ENCODE measurements at regions not wholly inside any gene's neighbourhood (a gene's known extent, or its start where the extent isn't known, plus 50 kb on each side); places are given as distances from the start of the nearest gene placed in this dataset.

DNA sequence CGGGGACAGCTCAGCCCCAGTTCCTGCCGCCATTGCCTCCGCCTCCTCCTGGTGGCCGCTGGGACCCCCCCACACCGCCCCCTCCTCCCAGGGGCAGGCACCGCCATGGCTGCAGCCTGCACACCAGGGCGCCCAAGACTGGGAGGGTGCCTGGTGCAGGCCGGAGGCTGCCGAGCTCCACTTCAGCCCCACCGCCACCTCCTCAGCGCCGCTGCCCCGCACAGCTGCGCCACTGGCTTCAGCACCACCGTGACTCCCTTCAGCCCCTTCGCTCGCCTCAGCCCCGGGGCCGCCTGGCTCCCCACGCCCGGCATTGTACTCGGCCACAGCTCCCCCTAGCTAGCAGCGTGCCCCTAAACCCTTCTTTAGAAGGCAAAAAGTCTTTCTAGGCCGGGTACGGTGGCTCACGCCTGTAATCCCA lies 131.1 kb downstream of the CRYBB2 start:
- DNase-seq (ENCODE audit: low spot score) = no peak

DNA sequence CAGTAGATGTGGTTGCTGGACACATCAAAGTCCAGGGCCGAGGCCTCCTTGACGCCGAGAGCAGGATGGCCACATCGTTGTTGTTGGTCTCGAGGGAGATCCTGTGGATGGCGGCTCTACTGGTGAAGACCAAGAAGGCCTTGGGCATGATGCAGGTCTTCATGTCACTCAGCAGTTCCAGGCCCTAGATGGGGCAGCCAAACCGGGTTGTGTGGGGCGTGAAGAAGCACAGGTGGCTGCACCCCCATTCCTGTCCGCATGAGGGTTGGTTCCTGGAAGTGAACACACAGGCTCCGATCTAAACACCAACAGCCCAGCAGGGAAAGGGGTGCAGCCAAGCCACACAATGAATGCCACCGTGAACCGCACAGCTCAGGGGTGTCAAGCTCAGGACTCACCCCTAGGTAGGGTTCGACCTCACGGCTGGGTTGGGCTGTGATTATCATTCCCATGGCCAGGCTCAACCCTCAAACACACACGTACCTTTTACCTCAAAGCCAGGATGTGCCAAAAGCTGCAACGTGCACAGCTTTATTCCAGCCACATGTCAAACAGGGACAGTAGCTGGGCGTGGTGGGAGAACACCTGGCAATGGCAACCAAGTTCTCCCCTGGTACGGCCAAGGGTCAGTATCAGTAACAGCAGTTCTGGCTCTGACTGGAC lies 132.3 kb downstream of the CRYBB2 start:
- no peak for DNase-seq (ENCODE audit: low spot score)

DNA sequence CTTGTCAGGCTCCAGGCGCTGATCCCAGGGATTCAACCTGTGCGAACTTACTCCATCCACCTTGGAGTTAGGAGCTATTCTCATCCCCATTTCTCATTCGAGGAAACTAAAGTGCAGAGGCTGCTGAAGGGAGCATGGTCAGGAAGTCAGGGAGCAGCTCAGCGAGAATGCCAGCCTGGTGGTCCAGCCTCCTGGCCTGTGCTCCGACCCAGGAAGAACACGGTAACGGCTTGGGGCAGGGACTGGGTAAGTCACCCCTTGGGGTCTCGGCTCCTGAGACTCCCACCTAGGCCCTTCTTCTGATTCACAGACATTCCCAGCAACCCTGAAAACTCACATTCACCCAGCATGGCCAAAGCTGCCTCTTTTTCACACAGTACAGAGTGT lies 132.8 kb downstream of the CRYBB2 start:
- no peak for DNase-seq (ENCODE audit: low spot score)

DNA sequence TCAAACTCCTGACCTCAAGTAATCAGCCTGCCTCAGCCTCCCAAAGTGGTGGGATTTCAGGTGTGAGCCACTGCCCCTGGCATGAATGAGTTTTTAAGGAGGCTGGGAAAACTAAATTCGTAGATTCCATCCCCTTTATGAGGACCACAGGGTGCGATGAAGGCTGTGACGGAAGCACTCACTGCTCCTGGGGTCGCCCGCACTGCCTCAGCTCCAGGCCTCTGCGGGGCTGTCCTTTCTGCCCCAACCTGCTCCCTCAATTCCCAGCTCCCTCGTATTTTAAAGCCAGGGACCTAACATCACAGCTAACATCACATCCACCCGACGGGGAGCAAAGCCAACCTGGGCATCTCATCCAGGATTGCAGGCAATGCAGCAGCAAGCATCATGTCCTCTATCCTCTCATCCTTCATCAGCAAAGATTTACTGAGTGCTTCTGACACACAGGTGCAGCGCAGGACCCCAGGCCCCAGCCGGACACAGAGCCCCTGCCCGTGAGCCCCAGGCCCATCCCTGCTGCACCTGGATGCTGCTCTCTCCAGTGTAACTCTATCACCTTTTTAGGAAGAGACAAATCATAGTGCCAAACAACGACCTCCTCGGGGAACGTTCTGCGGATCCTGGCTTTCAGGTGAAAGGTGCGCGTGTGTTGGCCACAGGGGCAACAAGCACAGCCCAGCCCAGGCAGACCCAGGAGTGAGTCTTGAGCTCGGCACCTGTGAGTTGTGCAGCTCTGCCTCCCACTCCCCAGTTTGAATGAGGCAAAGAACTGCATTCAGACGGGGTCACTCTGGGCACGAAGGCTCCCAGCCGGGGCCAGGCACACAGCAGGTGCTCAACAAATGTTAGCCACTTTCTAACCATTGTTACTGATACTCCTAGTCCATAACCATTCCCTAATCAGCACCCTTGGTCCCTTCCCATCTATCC lies 134.3 kb downstream of the CRYBB2 start:
- peak; percentile 45 for DNase-seq (ENCODE audit: low spot score)

DNA sequence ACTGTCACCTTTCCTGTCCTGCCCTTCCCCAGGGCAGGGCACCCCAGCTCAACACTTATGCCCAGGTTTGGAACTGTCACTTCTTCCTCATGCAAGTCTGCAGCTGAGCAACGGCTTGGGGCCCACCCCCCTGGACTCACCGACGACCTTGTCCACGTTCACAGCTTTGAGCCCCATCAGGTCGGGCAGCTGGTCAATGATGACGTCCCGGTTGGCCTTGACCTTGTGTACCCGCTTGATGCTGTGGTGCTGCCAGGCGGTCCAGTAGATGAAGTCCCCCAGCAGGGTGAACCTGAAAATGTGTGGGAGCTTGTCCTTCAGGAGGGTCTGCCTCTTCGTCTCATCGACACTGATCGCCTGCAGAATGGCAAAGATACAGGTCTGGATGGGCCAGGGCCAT lies 135.0 kb downstream of the CRYBB2 start:
- no peak for DNase-seq (ENCODE audit: low spot score)

- DNase-seq (ENCODE audit: low spot score) = no peak
Measured at GRCh38 chr22:25357132-25357455, 137.7 kb downstream of the CRYBB2 start.

GRCh38 chr22:25357606-25358420 lies 138.4 kb downstream of the CRYBB2 start:
- no peak for DNase-seq (ENCODE audit: low spot score)

DNA sequence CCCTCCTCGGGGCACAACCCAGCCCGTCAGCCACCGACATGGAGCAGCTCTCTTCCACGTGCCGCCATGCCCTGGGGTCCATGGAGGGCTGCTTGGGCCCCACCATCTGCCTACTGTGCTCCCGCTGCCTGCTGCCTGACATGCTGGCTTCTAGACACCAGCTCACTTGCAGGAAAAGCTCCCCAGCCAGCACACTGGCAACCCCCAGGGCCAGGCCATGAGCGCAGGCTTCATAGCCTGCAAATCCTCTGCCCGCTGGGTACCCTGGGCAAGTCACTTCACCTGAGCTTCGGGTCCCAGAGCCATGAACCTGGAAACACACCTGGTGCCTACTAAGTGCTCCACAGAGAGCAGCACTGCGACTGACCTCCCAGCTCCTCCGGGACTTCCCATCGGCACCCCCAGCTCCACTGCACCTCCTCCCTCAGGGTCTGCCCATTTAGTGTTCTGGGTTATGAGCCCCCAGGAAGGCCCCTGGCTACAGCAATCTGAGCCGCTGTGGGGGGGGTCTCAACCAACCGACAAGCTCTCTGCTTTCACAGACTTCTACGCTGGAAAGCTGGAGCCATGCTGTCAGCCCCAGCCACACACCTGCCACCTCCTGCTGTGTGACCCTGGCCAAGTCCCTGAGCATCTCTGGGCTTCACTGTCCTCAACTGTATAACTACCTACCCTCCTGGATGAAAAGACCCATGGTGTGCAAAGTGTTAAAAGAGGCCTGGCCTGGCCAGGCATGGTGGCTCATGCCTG lies 139.2 kb downstream of the CRYBB2 start:
- DNase-seq (ENCODE audit: low spot score) = no peak

- no peak for DNase-seq (ENCODE audit: low spot score)
Measured at GRCh38 chr22:25359601-25360261, 140.3 kb downstream of the CRYBB2 start.

DNA sequence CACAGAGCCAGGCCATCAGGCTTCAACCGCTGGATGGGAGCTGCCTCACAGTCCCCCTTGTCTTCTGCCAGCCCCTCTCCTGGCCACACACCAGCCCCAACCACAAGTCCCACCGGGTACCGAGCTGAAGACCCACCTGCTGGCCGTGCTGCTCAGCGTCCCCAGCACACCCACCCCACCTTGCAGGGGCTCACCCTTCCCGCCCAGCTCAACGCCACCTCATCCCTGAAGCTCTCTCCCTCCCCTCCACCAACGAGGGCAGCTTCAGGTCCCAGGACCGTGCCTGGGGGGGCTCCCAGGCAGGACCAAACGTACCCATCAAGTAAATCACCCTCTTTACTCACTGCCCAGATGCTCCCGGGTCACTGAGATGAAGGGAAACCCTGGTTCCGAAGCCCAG lies 141.0 kb downstream of the CRYBB2 start:
- no peak for DNase-seq (ENCODE audit: low spot score)

GRCh38 chr22:25360891-25361645 lies 141.6 kb downstream of the CRYBB2 start:
- no peak for DNase-seq (ENCODE audit: low spot score)

GRCh38 chr22:25361899-25362214 lies 142.4 kb downstream of the CRYBB2 start:
- no peak for DNase-seq (ENCODE audit: low spot score)

DNA sequence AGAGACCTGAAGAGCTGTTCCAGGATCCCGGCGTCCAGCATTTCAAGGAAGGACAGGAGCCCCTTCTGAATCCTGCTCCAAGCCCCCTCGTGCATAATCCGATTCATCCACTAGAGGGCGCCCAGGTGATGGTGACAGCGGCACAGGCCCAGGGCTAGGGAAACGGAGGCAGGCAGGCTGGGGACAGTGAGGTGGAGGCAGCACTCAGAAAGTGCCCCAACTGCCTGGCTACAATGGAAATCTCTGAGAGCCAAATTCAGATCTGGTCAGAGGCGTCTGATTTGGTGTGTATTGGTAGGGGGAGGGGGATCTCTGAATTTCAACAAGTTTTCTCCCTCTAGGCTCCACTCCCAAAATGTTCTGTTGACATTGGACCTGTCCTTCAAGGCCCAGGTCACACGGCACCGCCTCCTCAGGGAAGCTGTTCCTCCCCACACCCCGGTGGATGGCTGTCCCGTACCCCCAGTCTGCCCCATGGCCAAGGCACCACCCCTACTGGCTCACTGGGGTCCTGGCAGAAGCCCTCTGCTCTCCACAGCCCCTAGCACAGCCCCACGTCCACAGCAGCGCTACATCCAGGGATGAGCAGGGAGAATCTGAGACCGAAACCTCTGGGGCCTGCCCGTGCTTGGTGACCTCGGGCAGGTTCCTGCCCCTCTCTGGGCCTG lies 142.9 kb downstream of the CRYBB2 start:
- no peak for DNase-seq (ENCODE audit: low spot score)

DNA sequence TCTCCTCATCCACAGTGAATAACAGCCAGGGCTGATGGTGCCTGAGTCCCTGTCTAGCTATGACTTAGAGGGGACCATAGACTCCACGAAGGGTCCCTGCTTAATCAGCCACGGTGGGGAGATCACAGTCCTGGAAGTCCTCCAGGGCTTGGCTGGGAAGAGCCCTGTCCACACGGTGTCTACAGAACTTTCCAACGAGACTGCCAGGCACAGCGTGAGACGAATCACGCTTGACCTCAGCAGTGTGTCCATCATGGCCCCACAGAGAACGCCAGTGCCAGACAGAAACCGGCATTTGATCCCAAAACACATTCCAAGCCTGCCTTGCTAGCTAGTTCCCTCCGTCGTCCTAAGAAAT lies 143.4 kb downstream of the CRYBB2 start:
- DNase-seq (ENCODE audit: low spot score) = no peak

GRCh38 chr22:25363474-25363873 lies 144.0 kb downstream of the CRYBB2 start:
- no peak for DNase-seq (ENCODE audit: low spot score)

DNA sequence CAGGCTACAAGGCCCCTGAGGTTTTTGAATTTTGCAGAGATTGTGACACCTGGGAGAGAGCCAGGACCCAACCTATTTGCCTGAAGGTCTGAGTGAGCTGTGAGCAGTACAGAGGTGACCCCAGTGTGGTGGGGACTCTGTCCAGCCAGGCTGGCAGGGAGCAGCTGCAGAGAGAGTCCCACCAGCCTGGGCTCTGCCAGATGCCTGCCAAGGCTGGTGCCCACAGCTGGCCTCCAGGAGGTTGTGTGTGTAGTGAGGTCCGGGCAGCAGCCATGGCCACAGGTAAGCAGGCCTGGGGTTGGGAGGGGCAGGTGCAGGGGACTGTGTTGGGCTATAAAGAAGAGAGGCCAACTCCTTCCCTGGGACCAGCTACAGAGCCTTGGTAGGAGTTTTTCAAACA lies 144.8 kb downstream of the CRYBB2 start:
- no peak for DNase-seq (ENCODE audit: low spot score)

- DNase-seq (ENCODE audit: low spot score) = no peak
Measured at GRCh38 chr22:25364736-25365241, 145.3 kb downstream of the CRYBB2 start.

- DNase-seq (ENCODE audit: low spot score) = no peak
Measured at GRCh38 chr22:25365491-25366261, 146.2 kb downstream of the CRYBB2 start.

DNA sequence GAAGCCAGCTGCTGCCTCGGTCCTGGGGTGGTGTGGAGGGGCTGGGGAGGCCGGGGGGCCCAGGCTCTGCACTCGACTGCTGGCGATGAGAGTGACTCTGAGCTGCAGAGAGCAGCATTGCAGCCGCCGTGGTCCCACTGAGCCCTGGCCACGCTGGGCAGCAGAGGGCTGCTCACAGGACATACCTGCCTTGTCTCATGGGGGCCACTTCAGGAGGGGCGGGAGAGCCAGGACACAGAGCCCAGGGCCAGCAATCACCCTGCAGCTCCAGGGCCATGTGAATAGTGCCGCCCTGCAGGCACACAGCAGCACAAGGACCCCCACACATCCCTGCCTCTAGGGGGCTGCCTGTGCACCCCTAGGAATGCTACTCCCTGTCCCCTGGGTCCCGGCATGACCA lies 147.0 kb downstream of the CRYBB2 start:
- no peak for DNase-seq (ENCODE audit: low spot score)
